AG20443 (cell line): ENCODE measurements at regions not wholly inside any gene's neighbourhood (a gene's known extent, or its start where the extent isn't known, plus 50 kb on each side); places are given as distances from the start of the nearest gene placed in this dataset.

Experiments
- DNase-seq: peaks from one replicate; pipeline ENCODE4 v3.0.0; 2012; ENCODE audit warnings: low spot score, mixed read lengths

DNA sequence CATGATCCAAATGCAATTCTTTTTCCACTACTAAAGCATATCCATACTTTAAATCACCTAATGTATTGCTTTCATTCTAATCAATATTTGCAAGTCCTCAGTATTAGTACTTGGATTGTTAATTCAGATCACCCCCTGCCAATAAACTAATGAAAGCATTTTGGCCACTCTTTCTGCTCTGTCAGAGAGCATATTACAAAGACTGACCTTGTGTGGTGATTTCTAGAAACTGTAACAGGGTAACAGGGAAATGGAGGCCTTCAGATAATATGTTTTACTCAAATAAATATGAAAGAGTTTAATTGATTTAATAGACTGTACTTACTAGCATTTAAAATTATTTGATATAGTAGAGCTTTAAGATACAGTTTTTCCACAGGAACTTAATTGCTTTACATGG lies 453.0 kb downstream of the KCNJ3 start:
- DNase-seq, result no peak

DNA sequence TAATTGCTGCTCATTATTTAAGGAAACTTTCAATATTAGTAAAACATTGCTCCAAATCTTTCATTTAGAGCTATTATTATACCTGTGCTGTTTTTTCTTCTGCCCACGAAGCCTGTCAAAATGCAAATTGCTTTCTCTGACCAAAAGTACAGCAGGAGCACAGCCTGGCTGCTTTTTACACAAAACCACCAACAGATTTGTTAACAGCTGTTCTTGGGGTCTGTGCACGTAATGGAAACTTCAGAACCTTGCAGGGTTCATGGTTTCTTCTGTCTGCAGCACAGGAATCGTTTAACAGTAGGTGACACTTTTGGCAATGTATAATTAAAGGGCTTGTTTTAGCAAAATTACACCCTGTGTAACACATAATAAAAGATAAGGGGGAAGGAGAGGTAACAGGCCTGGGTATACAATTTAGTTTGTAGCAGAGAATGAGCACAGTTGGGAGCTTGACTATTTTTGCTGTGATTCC lies 447.3 kb downstream of the KCNJ3 start:
- DNase-seq, result no peak

DNA sequence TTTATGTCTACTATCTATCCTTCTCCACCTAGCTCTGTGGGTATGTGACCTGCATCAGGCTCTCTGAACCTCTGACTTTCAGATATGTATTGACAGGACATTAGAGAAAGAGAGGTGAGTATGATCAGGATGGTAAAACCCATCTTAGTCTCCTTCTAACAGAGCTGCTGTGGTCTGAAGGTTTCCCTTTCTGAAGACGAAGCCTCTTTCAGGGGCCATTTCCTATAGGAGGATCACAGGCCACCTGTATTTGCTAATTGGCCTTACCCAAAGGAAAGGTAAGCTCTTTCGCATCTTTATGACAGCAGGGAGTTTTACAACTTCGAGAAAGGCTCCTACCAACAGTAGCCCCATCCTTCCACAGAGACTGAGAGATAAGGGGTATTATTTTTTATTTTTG lies 442.9 kb downstream of the KCNJ3 start:
- no peak for DNase-seq

- DNase-seq, result no peak
These were observed 427.2 kb downstream of the KCNJ3 start for GRCh38 chr2:155125585-155126230.

DNA sequence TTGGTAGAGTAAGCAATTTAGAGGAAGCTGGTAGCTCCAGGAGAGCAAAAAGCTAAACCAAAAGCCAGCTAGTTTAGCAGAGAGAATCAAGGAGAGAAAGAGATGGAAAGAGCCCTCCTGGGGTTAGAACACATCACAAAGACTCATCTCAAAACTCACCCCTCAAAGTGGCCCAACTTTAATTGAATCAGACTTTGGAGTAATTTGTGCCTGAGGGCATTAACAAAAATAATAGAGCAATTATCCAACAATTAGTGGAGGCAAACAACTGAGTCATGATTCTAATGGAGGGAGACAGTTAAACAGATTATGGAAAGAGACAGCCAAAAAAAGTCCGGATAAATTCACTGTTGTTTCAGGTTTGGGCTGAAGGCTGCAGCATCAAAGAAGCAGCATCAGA lies 417.4 kb downstream of the KCNJ3 start:
- no peak for DNase-seq

GRCh38 chr2:155111070-155111469 lies 412.6 kb downstream of the KCNJ3 start:
- no peak for DNase-seq

DNA sequence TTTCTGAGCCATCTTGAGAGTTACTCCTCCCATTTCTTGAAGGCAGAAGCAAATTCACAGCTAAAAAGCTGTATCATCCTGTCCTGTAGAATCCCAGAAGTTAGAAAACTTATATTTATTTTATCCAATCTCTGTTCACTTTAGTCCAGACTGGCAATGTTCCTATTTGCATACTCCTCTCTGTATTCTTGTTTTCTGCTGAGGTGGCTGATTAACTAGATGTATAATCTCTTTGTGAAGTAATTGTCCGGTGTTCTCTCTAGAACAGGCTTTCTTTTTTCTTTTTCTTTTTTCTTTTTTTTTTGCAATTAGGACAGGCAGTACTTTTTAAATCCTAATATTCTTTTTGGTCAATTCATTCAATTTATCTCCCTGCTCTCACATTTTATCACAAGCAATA lies 411.0 kb downstream of the KCNJ3 start:
- DNase-seq, result no peak

- DNase-seq, result no peak
These were observed 401.8 kb downstream of the KCNJ3 start for GRCh38 chr2:155100261-155100660.

DNA sequence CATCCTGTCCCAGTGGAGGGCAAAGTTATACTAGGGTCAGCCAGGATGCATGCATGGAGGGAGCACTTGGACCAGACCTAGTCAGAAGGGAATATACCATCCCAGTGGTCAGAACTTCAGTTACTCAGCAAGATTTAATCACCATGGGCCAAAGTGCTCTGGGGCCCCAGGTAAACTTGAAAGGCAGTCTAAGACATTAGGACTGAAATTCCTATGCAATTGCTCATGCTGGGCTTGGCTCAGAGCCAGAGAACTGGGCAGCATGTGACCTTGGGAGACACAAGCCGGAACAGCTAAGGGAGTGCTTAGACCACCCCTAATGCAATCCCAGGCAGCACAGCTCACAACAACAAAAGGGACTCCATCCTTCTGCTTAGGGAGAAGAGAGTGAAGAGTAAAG lies 401.3 kb downstream of the KCNJ3 start:
- no peak for DNase-seq

DNA sequence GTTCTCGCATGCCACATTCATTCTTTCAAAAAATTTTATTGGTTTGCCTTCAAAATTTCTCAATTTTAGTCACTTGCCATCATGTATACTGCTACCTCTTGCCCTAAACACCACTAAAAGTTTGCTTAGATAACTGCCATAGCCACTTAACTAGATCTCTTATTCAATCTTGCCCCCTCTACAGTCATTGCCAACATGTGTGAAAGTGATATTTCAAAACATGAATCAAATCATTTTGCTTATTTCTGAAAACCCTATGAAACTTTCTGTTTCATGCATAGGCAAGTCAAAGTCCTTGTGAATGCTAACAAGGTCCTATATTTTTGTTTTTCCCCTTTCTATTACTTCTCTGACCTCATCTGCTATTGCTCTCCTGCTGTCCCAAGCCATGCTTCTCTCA lies 397.1 kb downstream of the KCNJ3 start:
- no peak for DNase-seq

DNA sequence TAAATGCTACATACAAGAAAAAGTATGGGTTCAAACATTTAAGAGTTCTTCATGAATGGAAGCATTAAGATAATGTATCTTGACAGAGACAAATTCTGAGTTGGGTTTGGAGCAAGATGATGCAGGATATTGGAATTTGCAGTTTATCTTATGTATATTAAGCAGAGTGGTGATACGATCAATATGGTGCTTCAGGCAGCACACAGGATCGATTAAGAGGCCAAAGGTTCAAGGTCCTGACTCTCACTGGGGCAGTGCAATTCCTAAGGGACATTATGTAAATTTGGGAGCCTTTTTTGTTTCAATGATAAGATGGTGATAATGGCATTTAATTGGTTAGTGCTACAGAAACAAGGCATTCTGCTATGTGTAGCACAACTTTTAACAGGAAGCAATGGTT lies 381.9 kb downstream of the KCNJ3 start:
- no peak for DNase-seq

GRCh38 chr2:155070489-155070888 lies 372.0 kb downstream of the KCNJ3 start:
- no peak for DNase-seq

DNA sequence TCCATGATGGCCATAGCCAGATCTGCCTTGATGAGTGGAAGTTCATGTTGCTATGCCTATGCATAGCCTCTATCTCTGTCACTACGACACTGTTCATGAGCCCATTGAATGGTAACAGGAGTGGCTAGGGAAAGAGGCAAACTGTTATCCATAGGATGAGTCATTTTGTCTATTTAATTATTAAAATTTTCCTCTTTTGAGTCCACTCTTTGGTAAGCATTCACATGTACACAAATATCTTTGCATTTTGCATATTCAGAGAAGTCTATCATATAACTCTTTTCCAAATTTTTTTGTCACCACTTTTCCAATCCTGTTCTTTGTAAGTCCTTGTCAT lies 364.4 kb downstream of the KCNJ3 start:
- DNase-seq, result no peak

GRCh38 chr2:155062250-155062921 lies 363.9 kb downstream of the KCNJ3 start:
- no peak for DNase-seq

DNA sequence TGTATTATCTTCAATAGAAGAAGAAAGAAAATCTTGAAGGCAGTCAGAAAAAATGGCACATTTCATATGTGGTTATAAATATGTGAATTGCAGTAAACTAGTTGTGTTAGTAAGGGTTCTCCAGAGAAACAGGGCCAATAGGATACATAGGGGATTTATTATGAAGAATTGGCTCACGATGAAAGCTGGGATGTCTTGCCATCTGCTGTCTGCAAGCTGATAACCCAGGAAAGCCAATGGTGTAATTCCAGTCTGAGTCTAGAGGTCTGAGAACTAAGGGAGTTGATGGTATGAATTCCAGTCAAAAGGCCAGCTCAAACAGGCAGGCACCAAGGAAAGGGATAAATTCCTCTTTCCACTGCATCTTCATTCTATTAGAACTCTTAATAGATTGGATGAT lies 362.4 kb downstream of the KCNJ3 start:
- no peak for DNase-seq

DNA sequence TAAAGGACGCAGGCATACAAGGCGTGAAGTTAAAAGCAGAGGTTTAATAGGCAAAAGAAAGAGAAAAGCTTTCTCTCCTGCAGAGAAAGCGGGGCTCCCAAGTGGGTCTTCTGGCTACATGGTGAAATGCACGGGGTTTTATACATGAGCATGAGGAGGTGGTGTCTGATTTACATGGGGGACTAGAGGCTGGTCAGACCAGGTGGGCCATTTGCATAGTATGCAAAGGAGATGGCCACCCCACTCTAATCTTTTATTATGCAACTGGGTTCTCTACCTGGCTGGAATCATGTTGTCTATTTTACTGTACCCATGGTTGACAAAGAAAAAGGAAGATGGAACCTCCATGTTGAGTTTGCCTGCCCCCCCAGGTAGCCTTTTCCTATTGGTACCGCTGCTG lies 356.2 kb downstream of the KCNJ3 start:
- no peak for DNase-seq

- no peak for DNase-seq
These were observed 344.6 kb downstream of the KCNJ3 start for GRCh38 chr2:155043097-155043496.

GRCh38 chr2:155035308-155035707 lies 336.8 kb downstream of the KCNJ3 start:
- DNase-seq, result no peak

DNA sequence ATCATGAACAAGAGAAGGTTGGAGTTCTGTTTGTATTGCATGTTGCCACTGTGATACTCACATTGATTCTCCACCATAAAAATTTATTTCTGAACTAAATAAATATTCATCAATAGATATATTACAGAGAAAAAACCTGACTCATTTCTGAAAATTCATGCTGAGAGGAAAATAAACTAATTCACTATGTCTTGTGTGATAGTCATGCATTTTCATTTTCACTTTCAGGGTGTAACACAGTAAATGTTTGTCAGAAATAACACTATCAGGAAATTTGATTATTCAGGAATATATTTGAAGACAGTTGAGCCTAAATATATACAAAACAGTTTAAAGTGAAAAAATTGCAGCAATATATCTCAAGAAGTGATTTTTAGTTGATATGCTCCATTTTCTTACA lies 335.2 kb downstream of the KCNJ3 start:
- no peak for DNase-seq

DNA sequence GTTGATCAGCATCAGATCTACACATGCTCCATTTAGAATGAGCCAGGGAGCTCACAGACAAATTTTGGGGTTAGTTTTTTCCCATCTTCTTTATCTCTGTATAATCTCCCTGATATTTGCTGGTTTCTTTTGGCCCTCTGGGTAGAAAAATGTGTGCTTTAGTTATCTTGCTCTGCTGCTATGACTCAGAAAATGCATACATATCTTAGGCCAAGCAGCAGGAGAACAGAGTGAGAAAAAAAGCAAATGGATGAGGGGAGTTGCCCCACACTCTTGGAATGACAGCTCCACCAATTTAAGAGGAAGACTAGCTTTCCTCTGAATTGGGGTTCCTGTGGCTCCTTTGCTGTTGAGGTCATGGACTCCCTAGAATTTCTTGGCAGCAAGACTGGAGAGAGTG lies 331.8 kb downstream of the KCNJ3 start:
- DNase-seq, result no peak

DNA sequence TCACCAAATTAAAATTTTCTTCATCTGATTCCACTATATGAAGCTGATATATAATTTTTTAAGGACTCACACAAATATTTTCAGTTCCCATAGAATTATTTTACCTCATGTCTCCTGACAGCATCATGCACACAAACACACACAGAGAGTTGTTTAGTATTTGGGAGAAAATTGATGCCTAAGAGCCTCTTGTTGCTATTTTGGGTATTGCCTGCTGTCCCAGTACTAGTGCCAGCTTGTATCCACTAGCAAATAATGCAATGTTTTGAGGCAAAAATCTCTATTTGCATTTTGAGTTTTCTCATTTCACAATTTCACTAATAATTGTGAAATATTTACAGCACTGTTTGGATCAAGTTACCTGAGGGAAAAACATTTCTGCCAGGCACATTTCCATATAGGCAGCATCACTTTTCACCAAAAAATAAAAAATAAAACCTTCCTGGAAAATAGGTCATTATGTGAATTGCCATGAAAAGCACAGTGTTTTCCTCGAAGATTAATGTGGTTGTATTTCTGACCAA lies 328.2 kb downstream of the KCNJ3 start:
- no peak for DNase-seq

DNA sequence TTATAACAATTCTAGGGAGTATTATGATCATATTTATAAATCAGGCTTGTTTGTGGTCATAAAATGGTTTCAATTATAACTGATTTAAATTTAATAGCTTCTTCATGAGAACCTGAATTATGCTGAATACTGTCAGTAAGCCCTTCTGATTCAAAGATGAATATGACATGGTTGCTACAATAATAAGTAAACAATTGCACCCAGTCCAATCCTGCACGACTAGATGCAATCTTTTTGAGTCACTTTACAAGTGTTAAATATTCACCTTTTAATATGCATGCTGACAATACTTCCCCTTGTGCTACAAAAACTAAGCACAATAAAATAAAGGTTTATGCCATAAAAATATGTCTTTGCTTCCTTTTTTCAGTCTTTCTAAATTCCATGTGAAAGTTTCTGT lies 325.2 kb downstream of the KCNJ3 start:
- DNase-seq, result no peak

DNA sequence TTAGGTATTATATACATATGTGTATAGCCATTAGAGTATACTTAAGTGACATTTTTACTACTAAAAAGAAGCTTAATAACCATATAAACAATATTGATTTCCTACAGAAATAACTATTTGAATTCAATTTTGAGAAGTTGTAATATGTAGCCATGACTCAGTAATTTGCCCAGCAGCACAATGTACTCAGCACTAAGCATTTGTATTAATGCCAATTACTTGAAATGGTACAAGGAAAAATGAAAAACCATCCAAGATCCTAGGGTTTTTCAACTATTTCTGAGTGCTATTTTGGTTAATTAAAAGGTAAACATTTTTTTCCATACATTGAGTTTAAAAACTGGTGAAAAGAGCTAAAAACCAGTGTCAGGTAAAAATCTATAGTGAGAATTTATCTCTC lies 324.0 kb downstream of the KCNJ3 start:
- no peak for DNase-seq

- DNase-seq, result no peak
These were observed 323.1 kb downstream of the KCNJ3 start for GRCh38 chr2:155021618-155022017.
